ENCODE measurements at regions not wholly inside any gene's neighbourhood (a gene's known extent, or its start where the extent isn't known, plus 50 kb on each side); places are given as distances from the start of the nearest gene placed in this dataset.

- H2BK120ac ChIP-seq (ENCODE audit: low read depth, low read length), result no peak overlapping the region
- H2BK15ac ChIP-seq (ENCODE audit: low read depth, poor library complexity, severe bottlenecking), result no peak overlapping the region
- no peaks in the 10 kb centered on the region for H3K36me3 ChIP-seq (ENCODE audit: control insufficient read depth in 1 of 2, insufficient read depth in 2 of 2, low read depth in 1 of 2, low read length in 2 of 2)
- H3K9ac ChIP-seq (ENCODE audit: low read length), result peak overlapping the region; percentile 71
- WGBS, result no CpG with 5 or more reads among the region's 2 CpGs
- peaks cover 3% of the 10 kb centered on the region for H3K4me1 ChIP-seq (ENCODE audit: control insufficient read depth, insufficient read depth, low read depth, low read length)
- H2BK5ac ChIP-seq (ENCODE audit: low read depth, low read length, poor library complexity, severe bottlenecking), result no peak overlapping the region
- no peaks in the 10 kb centered on the region for H3K9me3 ChIP-seq (ENCODE audit: control insufficient read depth, low read length)
- H3K4me3 ChIP-seq (ENCODE audit: insufficient read depth in 1 of 2, low read depth in 1 of 2, low read length in 2 of 2), result peak overlapping the region in 1 of 2 experiments; percentile 34
- no peak overlapping the region for H2AK5ac ChIP-seq (ENCODE audit: low read length, severe bottlenecking)
- H2AFZ ChIP-seq (ENCODE audit: low read depth, low read length), result no peak overlapping the region
- H3K18ac ChIP-seq (ENCODE audit: low read depth in 1 of 2, low read length in 2 of 2), result no peak overlapping the region
- H3K23ac ChIP-seq (ENCODE audit: low read length in 2 of 2), result no peak overlapping the region
- H4K91ac ChIP-seq (ENCODE audit: low read length), result no peak overlapping the region
- H3K79me1 ChIP-seq (replicated peaks; ENCODE audit: low read length, poor library complexity, severe bottlenecking), result peaks cover 6% of the 10 kb centered on the region
- no peak overlapping the region for H4K8ac ChIP-seq (ENCODE audit: low read length)
- H3K14ac ChIP-seq (ENCODE audit: low read length in 2 of 2), result no peak overlapping the region
- H3K4me2 ChIP-seq (ENCODE audit: low read length, poor library complexity, severe bottlenecking), result no peak overlapping the region
- DNase-seq, result peak; percentile 74
- H3K27me3 ChIP-seq (ENCODE audit: control insufficient read depth in 1 of 2, insufficient read depth in 1 of 2, low read length in 2 of 2), result no peaks in the 10 kb centered on the region
- H3K27ac ChIP-seq (ENCODE audit: low read length, poor library complexity, severe bottlenecking), result no peak overlapping the region
- H2BK12ac ChIP-seq (ENCODE audit: low read length in 2 of 2), result no peak overlapping the region
- H3K4ac ChIP-seq (ENCODE audit: low read depth in 1 of 2, low read length in 2 of 2), result no peak overlapping the region
These were observed 94.1 kb downstream of the FAM161A start for GRCh38 chr2:61759718-61760117.

GRCh38 chr2:61759005-61759404 lies 94.9 kb downstream of the FAM161A start:
- DNase-seq, result peak; percentile 93

DNA sequence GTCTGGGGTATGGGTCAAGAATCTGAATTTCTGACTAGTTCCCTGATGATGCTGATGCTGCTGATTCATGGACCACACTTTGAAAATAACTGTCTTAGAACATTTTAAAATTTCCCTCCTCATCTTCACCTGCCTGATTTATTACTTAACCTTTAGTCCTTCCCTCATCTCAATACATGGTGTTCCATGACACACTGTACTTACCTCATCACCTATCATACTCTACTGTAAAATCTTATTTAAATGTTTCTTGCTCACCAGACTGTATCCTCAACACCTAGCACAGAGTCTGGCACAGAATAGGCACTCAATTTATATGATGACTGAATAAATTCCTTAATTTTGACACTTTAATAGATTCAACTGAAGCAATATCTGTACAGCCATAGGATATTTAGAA lies 95.7 kb downstream of the FAM161A start:
- H3K27ac ChIP-seq (ENCODE audit: low read length, poor library complexity, severe bottlenecking), result no peak overlapping the region
- H2AFZ ChIP-seq (ENCODE audit: low read depth, low read length), result no peak overlapping the region
- H3K4me1 ChIP-seq (ENCODE audit: control insufficient read depth, insufficient read depth, low read depth, low read length), result peaks cover 3% of the 10 kb centered on the region
- no peak overlapping the region for H3K14ac ChIP-seq (ENCODE audit: low read length in 2 of 2)
- H3K27me3 ChIP-seq (ENCODE audit: control insufficient read depth in 1 of 2, insufficient read depth in 1 of 2, low read length in 2 of 2), result no peaks in the 10 kb centered on the region
- no peak overlapping the region for H2BK120ac ChIP-seq (ENCODE audit: low read depth, low read length)
- H3K18ac ChIP-seq (ENCODE audit: low read depth in 1 of 2, low read length in 2 of 2), result no peak overlapping the region
- H2BK15ac ChIP-seq (ENCODE audit: low read depth, poor library complexity, severe bottlenecking), result no peak overlapping the region
- H3K9ac ChIP-seq (ENCODE audit: low read length), result no peak overlapping the region
- no peaks in the 10 kb centered on the region for H3K9me3 ChIP-seq (ENCODE audit: control insufficient read depth, low read length)
- H4K8ac ChIP-seq (ENCODE audit: low read length), result no peak overlapping the region
- H3K4ac ChIP-seq (ENCODE audit: low read depth in 1 of 2, low read length in 2 of 2), result no peak overlapping the region
- no peak overlapping the region for H3K4me3 ChIP-seq (ENCODE audit: insufficient read depth in 1 of 2, low read depth in 1 of 2, low read length in 2 of 2)
- H3K36me3 ChIP-seq (ENCODE audit: control insufficient read depth in 1 of 2, insufficient read depth in 2 of 2, low read depth in 1 of 2, low read length in 2 of 2), result no peaks in the 10 kb centered on the region
- H2BK5ac ChIP-seq (ENCODE audit: low read depth, low read length, poor library complexity, severe bottlenecking), result no peak overlapping the region
- no peak overlapping the region for H2AK5ac ChIP-seq (ENCODE audit: low read length, severe bottlenecking)
- no peak overlapping the region for H4K91ac ChIP-seq (ENCODE audit: low read length)
- DNase-seq, result no peak
- H3K79me1 ChIP-seq (replicated peaks; ENCODE audit: low read length, poor library complexity, severe bottlenecking), result peaks cover 6% of the 10 kb centered on the region
- H3K4me2 ChIP-seq (ENCODE audit: low read length, poor library complexity, severe bottlenecking), result no peak overlapping the region
- H3K23ac ChIP-seq (ENCODE audit: low read length in 2 of 2), result no peak overlapping the region
- H2BK12ac ChIP-seq (ENCODE audit: low read length in 2 of 2), result no peak overlapping the region

More at GRCh38 chr2:61759005-61759404, 94.9 kb downstream of the FAM161A start:
- no peak overlapping the region for H2AK5ac ChIP-seq (ENCODE audit: low read length, severe bottlenecking)
- H3K79me1 ChIP-seq (replicated peaks; ENCODE audit: low read length, poor library complexity, severe bottlenecking), result peaks cover 6% of the 10 kb centered on the region
- H2BK5ac ChIP-seq (ENCODE audit: low read depth, low read length, poor library complexity, severe bottlenecking), result no peak overlapping the region
- WGBS, result 93% methylated on average over 3 of the region's 4 CpGs
- H2AFZ ChIP-seq (ENCODE audit: low read depth, low read length), result no peak overlapping the region
- H2BK12ac ChIP-seq (ENCODE audit: low read length in 2 of 2), result no peak overlapping the region
- H3K27ac ChIP-seq (ENCODE audit: low read length, poor library complexity, severe bottlenecking), result no peak overlapping the region
- peaks cover 3% of the 10 kb centered on the region for H3K4me1 ChIP-seq (ENCODE audit: control insufficient read depth, insufficient read depth, low read depth, low read length)
- H3K4me3 ChIP-seq (ENCODE audit: insufficient read depth in 1 of 2, low read depth in 1 of 2, low read length in 2 of 2), result peak overlapping the region in 1 of 2 experiments; percentile 34
- H3K9me3 ChIP-seq (ENCODE audit: control insufficient read depth, low read length), result no peaks in the 10 kb centered on the region
- H2BK15ac ChIP-seq (ENCODE audit: low read depth, poor library complexity, severe bottlenecking), result no peak overlapping the region
- no peak overlapping the region for H3K23ac ChIP-seq (ENCODE audit: low read length in 2 of 2)
- H3K36me3 ChIP-seq (ENCODE audit: control insufficient read depth in 1 of 2, insufficient read depth in 2 of 2, low read depth in 1 of 2, low read length in 2 of 2), result no peaks in the 10 kb centered on the region
- no peak overlapping the region for H2BK120ac ChIP-seq (ENCODE audit: low read depth, low read length)
- no peak overlapping the region for H3K4ac ChIP-seq (ENCODE audit: low read depth in 1 of 2, low read length in 2 of 2)
- no peaks in the 10 kb centered on the region for H3K27me3 ChIP-seq (ENCODE audit: control insufficient read depth in 1 of 2, insufficient read depth in 1 of 2, low read length in 2 of 2)
- no peak overlapping the region for H3K4me2 ChIP-seq (ENCODE audit: low read length, poor library complexity, severe bottlenecking)
- H3K9ac ChIP-seq (ENCODE audit: low read length), result peak overlapping the region; percentile 71
- H3K14ac ChIP-seq (ENCODE audit: low read length in 2 of 2), result no peak overlapping the region
- H4K8ac ChIP-seq (ENCODE audit: low read length), result no peak overlapping the region
- H3K18ac ChIP-seq (ENCODE audit: low read depth in 1 of 2, low read length in 2 of 2), result no peak overlapping the region
- no peak overlapping the region for H4K91ac ChIP-seq (ENCODE audit: low read length)

GRCh38 chr2:61753512-61753911 lies 100.3 kb downstream of the FAM161A start:
- no peak overlapping the region for H3K18ac ChIP-seq (ENCODE audit: low read depth in 1 of 2, low read length in 2 of 2)
- H3K9me3 ChIP-seq (ENCODE audit: control insufficient read depth, low read length), result no peaks in the 10 kb centered on the region
- H2BK15ac ChIP-seq (ENCODE audit: low read depth, poor library complexity, severe bottlenecking), result no peak overlapping the region
- no peak overlapping the region for H3K14ac ChIP-seq (ENCODE audit: low read length in 2 of 2)
- H3K4ac ChIP-seq (ENCODE audit: low read depth in 1 of 2, low read length in 2 of 2), result no peak overlapping the region
- no peak overlapping the region for H4K8ac ChIP-seq (ENCODE audit: low read length)
- H2AFZ ChIP-seq (ENCODE audit: low read depth, low read length), result no peak overlapping the region
- H3K36me3 ChIP-seq (ENCODE audit: control insufficient read depth in 1 of 2, insufficient read depth in 2 of 2, low read depth in 1 of 2, low read length in 2 of 2), result no peaks in the 10 kb centered on the region
- H3K4me3 ChIP-seq (ENCODE audit: insufficient read depth in 1 of 2, low read depth in 1 of 2, low read length in 2 of 2), result no peak overlapping the region
- H4K91ac ChIP-seq (ENCODE audit: low read length), result no peak overlapping the region
- no peak overlapping the region for H3K27ac ChIP-seq (ENCODE audit: low read length, poor library complexity, severe bottlenecking)
- H3K27me3 ChIP-seq (ENCODE audit: control insufficient read depth in 1 of 2, insufficient read depth in 1 of 2, low read length in 2 of 2), result no peaks in the 10 kb centered on the region
- no peaks in the 10 kb centered on the region for H3K4me1 ChIP-seq (ENCODE audit: control insufficient read depth, insufficient read depth, low read depth, low read length)
- WGBS, result no CpG with 5 or more reads among the region's 1 CpG
- DNase-seq, result no peak
- H3K9ac ChIP-seq (ENCODE audit: low read length), result no peak overlapping the region
- H2AK5ac ChIP-seq (ENCODE audit: low read length, severe bottlenecking), result no peak overlapping the region
- no peak overlapping the region for H2BK120ac ChIP-seq (ENCODE audit: low read depth, low read length)
- no peak overlapping the region for H3K4me2 ChIP-seq (ENCODE audit: low read length, poor library complexity, severe bottlenecking)
- H2BK12ac ChIP-seq (ENCODE audit: low read length in 2 of 2), result no peak overlapping the region
- H3K23ac ChIP-seq (ENCODE audit: low read length in 2 of 2), result no peak overlapping the region
- H3K79me1 ChIP-seq (replicated peaks; ENCODE audit: low read length, poor library complexity, severe bottlenecking), result no peaks in the 10 kb centered on the region
- H2BK5ac ChIP-seq (ENCODE audit: low read depth, low read length, poor library complexity, severe bottlenecking), result no peak overlapping the region

Measured in mesenchymal stem cell (in vitro differentiated cells and primary cell).